ENCODE measurements at regions not wholly inside any gene's neighbourhood (a gene's known extent, or its start where the extent isn't known, plus 50 kb on each side); places are given as distances from the start of the nearest gene placed in this dataset.

- DNase-seq = no peak
- Histone ChIP-seq H3K36me3 (no peaks in the 10 kb centered on the region), H3K4me3 (no peak overlapping the region), H3K27ac (peak overlapping the region in 2 of 4 donors; percentile 28 to 35), H3K27me3 (no peaks in the 10 kb centered on the region), H3K4me1 (no peaks in the 10 kb centered on the region), H3K9me3 (peaks cover 7 to 14% (median 11%) of the 10 kb centered on the region in 4 donors)
- intact Hi-C loops (cut with DNase I) = no loop called here
- TF ChIP-seq POLR2AphosphoS5 (IDR thresholded peaks at IDR 0.05) = no peak
- TF ChIP-seq POLR2A (IDR thresholded peaks at IDR 0.05) = no peak
- TF ChIP-seq EP300 (IDR thresholded peaks at IDR 0.05) = no peak
- no peak for TF ChIP-seq CTCF (IDR thresholded peaks at IDR 0.05)
- WGBS, 2 donors = 64 to 88% methylated on average over 7 of the region's 7 CpGs
Measured at GRCh38 chr6:4380881-4381281, 245.5 kb upstream of the ECI2 start.

GRCh38 chr6:4379958-4380357, 244.6 kb upstream of the ECI2 start:
- no peak for DNase-seq
- WGBS, 2 donors = 79 to 89% methylated on average over 4 of the region's 4 CpGs
- intact Hi-C loops (cut with DNase I) = no loop called here
- Histone ChIP-seq H3K4me1 (no peaks in the 10 kb centered on the region), H3K36me3 (no peaks in the 10 kb centered on the region), H3K9me3 (peaks cover 7 to 12% (median 10%) of the 10 kb centered on the region in 4 donors), H3K27ac (no peak overlapping the region), H3K27me3 (no peaks in the 10 kb centered on the region), H3K4me3 (no peak overlapping the region)
- TF ChIP-seq POLR2A (IDR thresholded peaks at IDR 0.05) (no peak), EP300 (IDR thresholded peaks at IDR 0.05) (no peak), CTCF (IDR thresholded peaks at IDR 0.05) (no peak), POLR2AphosphoS5 (IDR thresholded peaks at IDR 0.05) (no peak)

- Histone ChIP-seq H3K36me3 (no peaks in the 10 kb centered on the region), H3K9me3 (peaks cover 0 to 3% (median 2%) of the 10 kb centered on the region in 4 donors), H3K27ac (no peak overlapping the region), H3K27me3 (no peaks in the 10 kb centered on the region), H3K4me1 (no peaks in the 10 kb centered on the region), H3K4me3 (no peak overlapping the region)
- TF ChIP-seq CTCF (IDR thresholded peaks at IDR 0.05) (no peak), EP300 (IDR thresholded peaks at IDR 0.05) (no peak), POLR2A (IDR thresholded peaks at IDR 0.05) (no peak), POLR2AphosphoS5 (IDR thresholded peaks at IDR 0.05) (no peak)
- no peak for DNase-seq
- WGBS, 2 donors = 83 to 89% methylated on average over 12 of the region's 12 CpGs
- intact Hi-C loops (cut with DNase I) = no loop called here
Measured at GRCh38 chr6:4378319-4378996, 243.1 kb upstream of the ECI2 start.

GRCh38 chr6:4377603-4378002, 242.2 kb upstream of the ECI2 start:
- H3K4me1 ChIP-seq = no peaks in the 10 kb centered on the region
- no peaks in the 10 kb centered on the region for H3K36me3 ChIP-seq
- no peak for DNase-seq
- no peak overlapping the region for H3K27ac ChIP-seq
- H3K27me3 ChIP-seq = no peaks in the 10 kb centered on the region
- TF ChIP-seq POLR2A (IDR thresholded peaks at IDR 0.05) = no peak
- no peak for TF ChIP-seq EP300 (IDR thresholded peaks at IDR 0.05)
- TF ChIP-seq POLR2AphosphoS5 (IDR thresholded peaks at IDR 0.05) = no peak
- TF ChIP-seq CTCF (IDR thresholded peaks at IDR 0.05) = no peak
- 68 to 73% methylated on average over 3 of the region's 3 CpGs for WGBS, 2 donors
- intact Hi-C loops (cut with DNase I) = no loop called here
- no peak overlapping the region for H3K4me3 ChIP-seq
- H3K9me3 ChIP-seq = no peaks in the 10 kb centered on the region

GRCh38 chr6:4374216-4374615, 238.8 kb upstream of the ECI2 start:
- H3K9me3 ChIP-seq = no peaks in the 10 kb centered on the region
- TF ChIP-seq POLR2A (IDR thresholded peaks at IDR 0.05) = no peak
- TF ChIP-seq CTCF (IDR thresholded peaks at IDR 0.05) = no peak
- TF ChIP-seq POLR2AphosphoS5 (IDR thresholded peaks at IDR 0.05) = no peak
- TF ChIP-seq EP300 (IDR thresholded peaks at IDR 0.05) = no peak
- intact Hi-C loops (cut with DNase I) = no loop called here

More at GRCh38 chr6:4374216-4374615, 238.8 kb upstream of the ECI2 start:
- H3K27ac ChIP-seq = no peak overlapping the region
- no peaks in the 10 kb centered on the region for H3K36me3 ChIP-seq
- H3K4me1 ChIP-seq = no peaks in the 10 kb centered on the region
- no peak for DNase-seq
- H3K27me3 ChIP-seq = no peaks in the 10 kb centered on the region
- 82 to 90% methylated on average over 7 of the region's 7 CpGs for WGBS, 2 donors
- no peak overlapping the region for H3K4me3 ChIP-seq

Measured in sigmoid colon (tissue), 6 donors.